HG03520 (cell line): ENCODE measurements at regions not wholly inside any gene's neighbourhood (a gene's known extent, or its start where the extent isn't known, plus 50 kb on each side); places are given as distances from the start of the nearest gene placed in this dataset.

ENCODE experiments used
- ATAC-seq: cut with Tn5 transposase; IDR thresholded peaks from one replicate; pipeline ENCODE4 v1.9.1; 2021; ENCODE audit warnings: mild to moderate bottlenecking, moderate library complexity; ENCODE audit not compliant: unreplicated experiment

DNA sequence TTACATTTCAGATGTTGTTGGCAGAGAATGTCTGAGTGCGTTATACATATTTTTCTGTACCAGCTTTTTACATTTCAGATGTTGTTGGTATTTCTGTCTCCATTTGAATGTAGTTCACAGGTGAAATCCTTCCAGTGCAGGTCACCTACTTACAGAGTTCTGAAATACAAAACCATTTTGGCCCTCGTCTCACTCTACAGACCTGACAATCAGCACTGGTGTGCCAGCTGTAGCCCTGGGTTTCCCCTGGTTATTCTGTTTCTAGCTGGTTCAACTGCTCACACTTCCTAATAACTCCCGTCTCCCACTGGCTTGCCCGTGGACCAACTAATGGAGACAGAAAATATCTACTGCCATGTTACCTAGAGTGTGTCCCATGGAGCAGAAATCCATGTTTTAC lies 87.5 kb upstream of the CDIN1 start:
- ATAC-seq = no peak

DNA sequence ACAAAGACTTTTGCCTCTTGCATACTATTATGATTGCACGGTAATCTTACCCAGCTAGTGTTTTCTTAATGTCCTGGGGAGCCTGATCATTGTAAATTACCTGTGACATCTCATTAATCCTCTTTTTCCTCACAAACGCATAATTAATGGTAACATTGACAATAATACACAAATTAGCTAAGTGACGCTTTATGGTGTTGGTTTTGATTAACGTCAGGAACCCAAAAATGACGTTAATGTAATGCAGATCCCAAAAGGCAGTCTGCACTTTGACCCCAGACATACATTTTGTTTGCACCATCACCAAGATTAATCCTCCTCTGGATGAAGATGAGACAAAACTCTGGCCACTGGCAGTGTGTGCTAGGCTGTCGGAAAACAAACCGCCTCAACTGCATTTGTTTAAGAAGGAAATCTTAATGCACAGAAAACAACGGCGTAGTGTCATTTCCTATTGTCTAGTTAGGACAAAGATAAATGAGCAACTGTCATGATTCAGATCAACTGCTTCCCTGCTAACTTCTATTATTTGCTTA lies 83.9 kb upstream of the CDIN1 start:
- no peak for ATAC-seq

DNA sequence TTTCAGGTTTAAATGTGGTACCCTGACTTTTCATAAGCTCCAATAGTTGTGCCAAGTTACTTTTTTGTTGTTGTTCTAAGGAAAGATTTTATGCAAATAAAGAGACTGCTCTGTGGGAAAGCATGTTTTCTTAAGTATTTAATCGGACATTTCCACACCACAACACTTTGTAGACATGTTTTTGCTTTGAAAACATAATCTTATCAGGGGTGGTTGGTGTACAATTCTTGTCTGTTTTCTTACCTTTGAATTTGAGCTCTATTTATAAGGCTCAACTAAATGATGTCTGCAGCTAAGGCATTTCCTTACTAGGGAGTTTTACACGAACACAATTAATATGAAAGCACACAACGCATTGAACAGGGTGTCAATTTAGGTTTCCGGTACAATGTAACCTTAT lies 81.5 kb upstream of the CDIN1 start:
- no peak for ATAC-seq

- no peak for ATAC-seq
These were observed 81.0 kb upstream of the CDIN1 start for GRCh38 chr15:36498401-36498800.

DNA sequence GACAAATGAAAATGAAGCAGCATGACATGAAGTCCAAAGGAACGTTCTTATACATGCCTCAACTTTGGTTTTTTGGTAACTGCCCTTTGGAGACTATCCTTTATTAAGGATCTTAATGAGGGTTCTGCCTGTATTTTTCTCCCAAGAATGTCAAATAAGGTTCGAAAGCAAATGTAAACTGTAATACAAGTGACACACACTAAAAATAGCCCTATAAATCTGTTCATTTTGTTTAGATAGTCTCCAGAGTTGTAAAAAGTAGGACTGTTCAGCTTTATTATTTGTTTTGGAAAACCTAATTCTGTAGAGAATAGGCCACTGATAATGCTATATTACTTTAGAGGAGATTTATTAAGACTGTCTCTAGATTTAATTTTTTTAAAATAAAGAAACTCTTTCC lies 80.5 kb upstream of the CDIN1 start:
- ATAC-seq = no peak

DNA sequence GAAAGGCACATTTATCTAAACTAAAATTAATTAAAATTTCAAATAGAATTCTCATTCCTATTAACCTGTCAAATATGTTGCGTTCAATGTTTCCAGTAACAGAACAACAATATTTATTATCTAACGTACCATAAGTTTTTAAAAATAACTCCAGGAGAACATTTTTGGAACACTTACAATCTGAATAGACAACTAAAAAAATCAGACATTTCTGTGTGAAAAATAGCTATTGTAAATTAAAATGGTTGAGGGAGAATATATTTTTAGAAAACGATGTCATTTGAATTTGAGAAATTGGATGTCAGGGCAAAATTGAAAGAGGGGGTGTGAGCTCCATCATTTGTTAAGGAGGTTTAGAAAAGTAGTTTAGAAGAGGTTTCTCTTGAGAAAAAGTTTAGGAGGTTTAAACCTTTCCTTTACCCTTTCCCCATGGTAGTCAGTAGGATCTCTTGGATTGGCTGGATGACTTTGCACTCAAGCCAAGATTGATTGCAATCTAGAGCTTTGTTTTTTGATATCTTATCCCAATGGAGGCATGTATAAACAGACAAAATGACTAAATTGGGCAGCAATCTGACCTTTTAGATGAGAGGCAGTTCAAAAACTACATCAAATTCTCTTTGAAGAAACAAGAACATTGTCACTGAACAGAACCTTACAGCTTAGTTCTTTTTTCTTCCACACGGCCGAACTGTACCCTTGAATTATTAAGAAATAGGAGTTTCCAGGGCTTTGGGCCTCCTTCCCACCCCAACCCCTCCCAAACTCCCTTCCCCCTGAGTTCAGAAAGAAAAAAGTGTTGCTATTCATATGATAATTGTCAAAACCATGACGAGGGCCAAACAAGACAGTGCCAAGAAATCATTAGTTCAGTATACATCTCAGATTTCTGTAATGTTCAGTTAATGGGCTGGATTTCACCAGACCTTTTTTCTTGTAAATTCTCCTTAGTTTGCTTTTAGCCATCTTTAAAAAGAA lies 79.7 kb upstream of the CDIN1 start:
- no peak for ATAC-seq

DNA sequence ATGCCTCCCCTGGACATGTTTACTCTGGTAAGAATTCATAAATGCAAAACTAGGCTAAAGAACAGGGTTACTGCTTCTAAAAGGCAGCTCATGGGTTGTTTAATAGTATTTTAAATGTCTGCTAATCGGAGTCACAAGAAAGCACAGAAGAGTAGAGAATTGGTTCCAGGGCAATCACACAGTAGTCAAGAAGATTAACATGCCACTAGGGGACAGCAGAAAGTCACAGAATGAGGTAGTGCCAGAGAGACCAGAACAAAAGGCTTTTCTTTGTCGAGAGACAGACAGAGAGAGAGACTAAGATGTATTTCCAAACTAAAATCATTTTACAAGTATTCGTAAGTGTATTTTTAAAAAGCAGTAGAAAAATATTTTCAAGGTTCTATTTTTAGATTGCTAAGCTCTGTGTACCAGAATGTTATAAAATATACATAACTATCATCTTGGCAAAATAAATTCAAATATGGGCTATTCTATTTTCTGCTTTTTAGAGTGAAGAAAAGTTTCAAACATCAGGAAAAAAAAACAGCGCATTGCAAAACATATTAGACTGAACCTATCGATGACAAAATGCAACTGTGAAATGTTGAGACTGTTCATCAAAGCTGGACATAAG lies 78.3 kb upstream of the CDIN1 start:
- peak; percentile 63 for ATAC-seq

GRCh38 chr15:36502509-36502908 lies 76.9 kb upstream of the CDIN1 start:
- ATAC-seq = no peak

GRCh38 chr15:36506733-36507356 lies 72.6 kb upstream of the CDIN1 start:
- ATAC-seq = no peak

DNA sequence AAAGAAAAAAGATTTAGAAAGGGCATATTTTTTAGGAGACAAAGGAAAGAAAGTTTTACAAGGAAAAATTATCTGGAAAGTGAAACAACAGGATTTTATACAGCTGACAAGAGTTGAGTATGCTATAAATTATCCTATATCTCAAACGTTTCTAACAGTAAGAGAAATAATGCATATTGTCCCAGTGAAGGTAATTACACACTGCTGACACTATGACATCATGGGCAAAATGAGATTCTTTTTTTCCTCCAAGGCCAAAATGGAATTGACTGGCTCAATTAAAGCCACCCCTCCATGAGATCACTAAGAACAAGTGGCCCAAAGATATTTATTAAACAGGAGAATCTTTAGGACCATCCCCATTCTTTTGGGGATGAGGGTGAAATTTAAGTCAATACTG lies 72.0 kb upstream of the CDIN1 start:
- ATAC-seq = no peak

DNA sequence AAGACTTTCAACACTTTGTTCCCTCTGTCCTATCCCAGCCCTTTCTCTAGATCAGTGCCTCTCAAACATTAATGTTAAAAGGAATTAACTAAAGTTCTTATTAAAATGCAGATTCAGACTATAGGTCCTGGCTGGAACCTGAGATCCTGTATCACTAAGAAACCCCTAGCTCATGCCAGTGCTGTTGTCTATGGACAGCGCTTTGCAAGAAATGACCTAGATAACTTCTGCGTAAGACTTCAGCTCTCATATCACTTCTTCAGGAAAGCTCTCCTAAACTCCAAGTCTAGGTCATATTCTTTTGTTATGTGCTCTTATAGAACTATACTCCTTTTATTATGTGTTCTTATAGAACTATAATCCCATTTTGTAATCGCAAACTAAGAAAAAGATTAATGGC lies 67.8 kb upstream of the CDIN1 start:
- ATAC-seq = no peak

GRCh38 chr15:36517758-36518157 lies 61.7 kb upstream of the CDIN1 start:
- no peak for ATAC-seq

DNA sequence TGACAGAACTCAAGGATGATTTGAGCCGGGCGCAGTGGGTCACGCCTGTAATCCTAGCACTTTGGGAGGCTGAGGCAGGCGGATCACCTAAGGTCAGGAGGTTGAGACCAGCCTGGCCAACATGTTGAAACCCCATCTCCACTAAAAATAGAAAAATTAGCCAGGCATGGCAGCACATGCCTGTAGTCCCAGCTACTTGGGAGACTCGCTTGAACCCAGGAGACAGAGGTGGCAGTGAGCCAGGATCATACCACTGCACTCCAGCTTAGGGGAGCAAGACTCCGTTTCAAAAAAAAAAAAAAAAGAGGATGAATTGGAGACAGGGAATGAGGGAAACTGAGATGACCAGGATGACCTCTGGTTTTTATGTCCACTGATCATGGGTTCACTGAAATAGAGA lies 60.4 kb upstream of the CDIN1 start:
- ATAC-seq = no peak

DNA sequence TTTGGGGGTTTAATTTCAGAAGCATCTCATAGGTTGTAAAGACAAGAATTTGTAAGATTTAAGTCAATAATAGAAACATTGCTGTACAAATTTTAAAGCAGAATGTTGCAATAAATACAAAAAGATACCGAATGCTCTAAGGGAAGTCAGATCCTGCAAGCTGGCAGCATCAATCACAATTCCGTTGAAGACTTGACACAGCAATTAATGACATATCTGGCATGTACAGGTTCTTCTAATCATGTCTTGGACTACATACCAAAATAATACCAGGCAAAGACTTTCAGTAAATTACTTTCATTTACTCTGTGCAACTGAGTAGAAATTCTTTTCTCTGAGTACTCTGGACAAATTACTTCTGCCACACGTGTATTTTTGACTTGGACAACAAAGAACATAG lies 54.0 kb upstream of the CDIN1 start:
- no peak for ATAC-seq

DNA sequence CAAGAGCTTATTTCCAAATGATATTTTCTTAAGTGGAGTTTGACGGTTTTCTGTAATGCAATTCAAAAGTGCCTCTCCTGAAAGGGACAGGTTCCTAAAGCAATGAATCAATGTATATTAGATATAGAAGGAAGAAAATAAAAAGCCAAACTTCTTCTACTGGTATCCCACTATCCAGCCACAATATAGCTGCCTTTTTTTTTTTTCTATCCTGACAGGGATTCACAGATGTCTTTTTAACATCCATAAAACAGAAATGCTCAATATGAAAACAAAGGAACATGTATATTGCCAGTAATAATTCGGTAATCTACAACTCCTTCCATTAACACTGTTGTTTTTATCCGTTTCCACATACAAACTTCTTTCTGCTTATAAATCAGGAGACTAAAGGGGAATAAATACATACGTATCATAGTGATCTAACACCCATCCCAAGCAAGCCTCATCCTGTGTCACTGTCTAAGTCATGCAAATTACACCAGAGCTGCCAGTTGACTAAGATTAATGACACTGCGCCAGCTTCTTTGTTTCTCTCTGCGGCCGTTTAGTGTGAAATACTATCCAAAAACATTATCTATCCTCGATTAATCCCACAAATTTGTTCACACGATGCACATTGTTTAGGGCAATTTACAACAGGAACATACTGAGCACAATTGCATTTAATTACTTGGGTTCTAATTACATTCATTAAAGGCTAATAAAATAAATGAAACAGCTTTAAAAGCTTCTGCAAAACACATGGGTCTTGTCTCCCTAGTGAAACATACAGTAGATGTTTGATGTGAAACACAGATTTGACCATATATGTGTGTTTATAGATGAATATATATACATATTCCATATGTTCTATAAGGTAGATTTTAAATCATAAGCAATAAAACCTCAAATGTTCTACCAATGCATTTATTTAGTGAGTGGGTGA lies 51.9 kb upstream of the CDIN1 start:
- no peak for ATAC-seq

- ATAC-seq = no peak
These were observed 50.0 kb upstream of the CDIN1 start for GRCh38 chr15:36529296-36530011.
